Right lobe of liver (tissue), 6 donors: ENCODE measurements at regions not wholly inside any gene's neighbourhood (a gene's known extent, or its start where the extent isn't known, plus 50 kb on each side); places are given as distances from the start of the nearest gene placed in this dataset.
"Not testable (repeated sequence)": the region's sequence is repeated elsewhere in the genome, so short reads cannot be mapped to it uniquely, and the experiment has no call there.

Experiments used
- ATAC-seq, 4 donors: fragments of 200-7000 bp; cut with Tn5 transposase; one replicate each; pipeline ENCODE4 v1.9.1; 2020; ENCODE audit warnings: mild to moderate bottlenecking in 4 of 4, moderate library complexity in 4 of 4
- DNase-seq, 3 donors: peaks; one replicate each; pipeline ENCODE4 v3.0.0-alpha.2; 2020
- H3K27ac ChIP-seq, 3 donors: fragments of 200-600 bp; one replicate each; pipeline ENCODE4 v1.8.0; 2022
- H3K27me3 ChIP-seq, 2 donors: fragments of 200-600 bp; one replicate each; pipeline ENCODE4 v1.8.0; 2022
- H3K36me3 ChIP-seq, 4 donors: fragments of 200-600 bp; sonication (generic) in 1 of 4; one replicate each; pipeline versions ENCODE4 v1.5.1 to v1.8.0; 2017 to 2022; ENCODE audit warnings: control low read depth in 1 of 4
- H3K4me1 ChIP-seq, 4 donors: fragments of 200-600 bp; sonication (generic) in 1 of 4; one replicate each; pipeline versions ENCODE4 v1.5.1 to v1.8.0; 2017 to 2022; ENCODE audit warnings: control low read depth in 1 of 4
- H3K4me3 ChIP-seq, 3 donors: fragments of 200-600 bp; one replicate each; pipeline ENCODE4 v1.8.0; 2022
- H3K9me3 ChIP-seq, 4 donors: fragments of 200-600 bp; sonication (generic) in 1 of 4; one replicate each; pipeline versions ENCODE4 v1.5.1 to v1.8.0; 2017 to 2022; ENCODE audit warnings: control low read depth in 1 of 4
- CTCF ChIP-seq, 4 donors: fragments of 200-600 bp in 3 of 4; fragments of 450-650 bp in 1 of 4; IDR thresholded peaks; one replicate each; pipeline versions ENCODE4 v1.5.1 to v1.8.0; 2016 to 2022; ENCODE audit warnings: antibody characterized with exemption in 4 of 4, mild to moderate bottlenecking in 2 of 4
- POLR2A ChIP-seq: fragments of 450-650 bp; IDR thresholded peaks from one replicate; pipeline ENCODE4 v1.6.1; 2017; ENCODE audit warnings: antibody characterized with exemption, mild to moderate bottlenecking
- WGBS: methylation state at CpG from one replicate; pipeline ENCODE4 v1.1.6; 2018; ENCODE audit warnings: low coverage, low lambda C conversion rate; ENCODE audit not compliant: insufficient coverage; ENCODE audit errors: missing lambda C conversion rate; 5-methylcytosine and 5-hydroxymethylcytosine counted together
- intact Hi-C, 2 donors: fragments of 100-400 bp; cut with DNase I; formaldehyde crosslinking; loops; one replicate each; pipeline versions ENCODE4 v1.11.2 to v1.14.1; 2022
- donor health status: DM: no; HTN: yes; CAD: no.
- donor health status: DM: no; HTN: no; CAD: no.
- donor health status: DM: no; HTN: no; CAD: no.
- donor health status: DM: no; HTN: yes; CAD: no.
- donor health status: DM: no; HTN: yes; CAD: no.

GRCh38 chr3:18208091-18208490, 217.0 kb downstream of the SATB1 start:
- no peak overlapping the region for H3K4me3 ChIP-seq
- 11% methylated on average over 2 of the region's 2 CpGs for WGBS

DNA sequence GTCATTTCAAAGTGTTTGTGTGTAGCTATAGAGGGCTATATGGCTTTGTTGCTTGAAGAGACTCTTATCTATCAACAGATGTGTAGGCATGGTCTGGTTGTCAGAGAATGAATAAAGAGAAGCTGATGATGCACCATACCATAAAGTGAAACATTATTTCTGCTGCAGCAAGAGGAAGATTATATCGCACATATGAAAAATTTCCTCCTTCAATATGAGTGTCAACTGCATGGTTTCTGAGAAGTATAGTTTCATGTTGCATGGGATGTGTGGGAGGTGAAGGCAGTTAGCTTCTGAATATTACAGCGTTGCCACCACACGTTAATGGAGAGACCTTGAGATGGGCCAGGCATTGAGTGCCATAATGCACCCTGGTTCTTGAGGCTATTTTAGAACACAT, 217.9 kb downstream of the SATB1 start:
- ATAC-seq, result no peak

More at GRCh38 chr3:18208091-18208490, 217.0 kb downstream of the SATB1 start:
- no peak overlapping the region for H3K27ac ChIP-seq
- H3K27me3 ChIP-seq, result no peaks in the 10 kb centered on the region
- H3K4me1 ChIP-seq, result no peaks in the 10 kb centered on the region
- no peaks in the 10 kb centered on the region for H3K9me3 ChIP-seq
- intact Hi-C loops, result no loop called here
- H3K36me3 ChIP-seq, result no peaks in the 10 kb centered on the region
- DNase-seq (no peak), ATAC-seq (no peak)
- TF ChIP-seq CTCF (IDR thresholded peaks at IDR 0.05) (no peak), POLR2A (no peak)

GRCh38 chr3:18205701-18206100, 219.4 kb downstream of the SATB1 start:
- WGBS, result 53% methylated on average over 9 of the region's 9 CpGs
- intact Hi-C loops, result not testable (repeated sequence)

More for the DNA sequence above, 217.9 kb downstream of the SATB1 start:
- WGBS, result 46% methylated on average over 3 of the region's 3 CpGs
- Histone ChIP-seq H3K4me3 (no peak overlapping the region), H3K9me3 (no peaks in the 10 kb centered on the region), H3K36me3 (no peaks in the 10 kb centered on the region), H3K27ac (no peak overlapping the region), H3K4me1 (no peaks in the 10 kb centered on the region), H3K27me3 (no peaks in the 10 kb centered on the region)
- TF ChIP-seq CTCF (IDR thresholded peaks at IDR 0.05) (no peak), POLR2A (no peak)
- no peak for DNase-seq
- intact Hi-C loops, result no loop called here

GRCh38 chr3:18201315-18201714, 223.8 kb downstream of the SATB1 start:
- DNase-seq (no peak), ATAC-seq (no peak)
- Histone ChIP-seq H3K36me3 (no peaks in the 10 kb centered on the region), H3K9me3 (no peaks in the 10 kb centered on the region), H3K27ac (no peak overlapping the region), H3K4me1 (no peaks in the 10 kb centered on the region), H3K27me3 (no peaks in the 10 kb centered on the region), H3K4me3 (no peak overlapping the region)
- intact Hi-C loops, result no loop called here
- TF ChIP-seq CTCF (IDR thresholded peaks at IDR 0.05) (no peak), POLR2A (no peak)

More at GRCh38 chr3:18205701-18206100, 219.4 kb downstream of the SATB1 start:
- not testable (repeated sequence) for H3K27me3 ChIP-seq, ATAC-seq, H3K27ac ChIP-seq, H3K36me3 ChIP-seq, H3K4me3 ChIP-seq, H3K4me1 ChIP-seq, DNase-seq, H3K9me3 ChIP-seq

GRCh38 chr3:18199757-18200156, 225.4 kb downstream of the SATB1 start:
- H3K27me3 ChIP-seq, result no peaks in the 10 kb centered on the region

More at GRCh38 chr3:18199757-18200156, 225.4 kb downstream of the SATB1 start:
- DNase-seq (no peak), ATAC-seq (no peak)
- Histone ChIP-seq H3K4me1 (no peaks in the 10 kb centered on the region), H3K4me3 (no peak overlapping the region), H3K36me3 (no peaks in the 10 kb centered on the region), H3K9me3 (no peaks in the 10 kb centered on the region), H3K27ac (no peak overlapping the region)
- TF ChIP-seq CTCF (IDR thresholded peaks at IDR 0.05), result no peak
- no peak for TF ChIP-seq POLR2A
- intact Hi-C loops, result no loop called here
